D721Med (cell line): ENCODE measurements at regions not wholly inside any gene's neighbourhood (a gene's known extent, or its start where the extent isn't known, plus 50 kb on each side); places are given as distances from the start of the nearest gene placed in this dataset.
A peak's percentile ranks its signal among the peaks of the same experiment; 100 is the strongest.

Source experiments
- DNase-seq: peaks from one replicate; pipeline ENCODE4 v3.0.0; 2011; ENCODE audit warnings: low spot score; ENCODE audit not compliant: insufficient read length
- FAIRE-seq: peaks from 2 replicates; lab custom pipeline; 2011; peaks lifted over from hg19 to GRCh38; lab: Jason Lieb, UNC
- CTCF ChIP-seq: IDR thresholded peaks from 2 replicates; pipeline ENCODE4 v1.5.1; 2012; ENCODE audit warnings: mild to moderate bottlenecking, control low read depth; ENCODE audit not compliant: insufficient read depth; ENCODE audit errors: missing control alignments

GRCh38 chr1:199311478-199312262, 672.8 kb downstream of the PTPRC start:
- TF ChIP-seq CTCF, result no peak
- DNase-seq, result no peak
- FAIRE-seq, result no peak

- TF ChIP-seq CTCF, result no peak
- FAIRE-seq (no peak), DNase-seq (no peak)
Measured at GRCh38 chr1:199312626-199313025, 673.8 kb downstream of the PTPRC start.

- no peak for DNase-seq
- FAIRE-seq, result no peak
- peak; percentile 35 for TF ChIP-seq CTCF
Measured at GRCh38 chr1:199313444-199313843, 674.6 kb downstream of the PTPRC start.

- DNase-seq, result no peak
- TF ChIP-seq CTCF, result no peak
- FAIRE-seq, result no peak
Measured at GRCh38 chr1:199319341-199319740, 680.5 kb downstream of the PTPRC start.

- FAIRE-seq (no peak), DNase-seq (no peak)
Measured at GRCh38 chr1:199322278-199322677, 683.4 kb downstream of the PTPRC start.

GRCh38 chr1:199333180-199333579, 694.3 kb upstream of the NR5A2 start:
- no peak for FAIRE-seq
- TF ChIP-seq CTCF, result no peak
- no peak for DNase-seq

More at GRCh38 chr1:199322278-199322677, 683.4 kb downstream of the PTPRC start:
- TF ChIP-seq CTCF, result no peak

GRCh38 chr1:199335496-199335895, 692.0 kb upstream of the NR5A2 start:
- no peak for TF ChIP-seq CTCF
- DNase-seq (no peak), FAIRE-seq (peak; percentile 84)
